ENCODE measurements at regions not wholly inside any gene's neighbourhood (a gene's known extent, or its start where the extent isn't known, plus 50 kb on each side); places are given as distances from the start of the nearest gene placed in this dataset.
"Not testable (repeated sequence)": the region's sequence is repeated elsewhere in the genome, so short reads cannot be mapped to it uniquely, and the experiment has no call there.

DNA sequence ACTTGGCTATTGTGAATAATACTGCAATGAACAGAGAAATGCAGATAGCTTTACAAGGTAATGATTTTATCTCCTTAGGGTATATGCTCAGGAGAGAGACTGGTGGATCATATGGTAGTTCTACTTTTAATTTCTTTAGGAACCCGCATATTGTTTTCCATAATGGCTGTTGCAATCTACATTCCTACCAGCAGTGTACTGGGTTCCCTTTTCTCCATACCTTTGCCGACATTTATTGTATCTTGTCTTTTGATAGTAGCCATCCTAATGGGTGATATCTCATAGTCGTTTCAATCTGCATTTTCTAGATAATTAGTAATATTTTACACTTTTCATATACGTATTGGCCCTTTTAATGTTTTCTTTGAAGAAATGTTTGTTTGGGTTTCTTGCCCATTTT, 702.9 kb upstream of the ACVR2A start:
- Histone ChIP-seq H3K27ac (ENCODE audit: low read length) (no peak overlapping the region), H3K27me3 (ENCODE audit: low read depth, low read length) (no peaks in the 10 kb centered on the region), H3K36me3 (ENCODE audit: control insufficient read depth in 1 of 2, insufficient read depth in 2 of 2, low read length in 2 of 2) (no peaks in the 10 kb centered on the region), H3K4me1 (ENCODE audit: control insufficient read depth in 1 of 2, insufficient read depth in 2 of 2, low read length in 2 of 2) (no peaks in the 10 kb centered on the region), H3K4me3 (ENCODE audit: low read depth in 1 of 2, low read length in 2 of 2) (no peak overlapping the region), H3K9me3 (ENCODE audit: control insufficient read depth in 1 of 2, low read length in 2 of 2) (no peaks in the 10 kb centered on the region)

GRCh38 chr2:147139732-147140131, 705.1 kb upstream of the ACVR2A start:
- H3K9me3 ChIP-seq (ENCODE audit: control insufficient read depth in 1 of 2, low read length in 2 of 2); H3K27ac ChIP-seq (ENCODE audit: low read length); H3K4me1 ChIP-seq (ENCODE audit: control insufficient read depth in 1 of 2, insufficient read depth in 2 of 2, low read length in 2 of 2); H3K36me3 ChIP-seq (ENCODE audit: control insufficient read depth in 1 of 2, insufficient read depth in 2 of 2, low read length in 2 of 2); H3K27me3 ChIP-seq (ENCODE audit: low read depth, low read length); H3K4me3 ChIP-seq (ENCODE audit: low read depth in 1 of 2, low read length in 2 of 2): not testable (repeated sequence)

DNA sequence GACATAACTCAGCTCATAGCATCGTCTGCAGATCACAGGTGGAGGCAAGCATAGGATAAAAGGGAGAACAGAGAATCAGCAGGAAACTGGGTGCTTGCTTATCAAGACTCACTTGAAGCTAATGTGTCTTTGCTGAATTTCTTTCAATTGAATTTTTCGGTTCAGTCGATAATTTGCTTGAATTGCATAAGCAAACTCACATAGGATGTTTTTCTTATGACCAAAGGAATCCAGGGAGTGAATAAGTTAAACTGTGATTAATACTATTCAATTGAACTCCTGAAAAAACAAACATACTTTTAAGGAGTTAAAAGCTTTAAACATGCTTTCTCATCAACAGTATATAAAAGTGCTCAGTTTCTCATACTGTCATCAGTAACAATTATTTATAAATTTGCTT, 707.1 kb upstream of the ACVR2A start:
- Histone ChIP-seq H3K27me3 (ENCODE audit: low read depth, low read length) (no peaks in the 10 kb centered on the region), H3K36me3 (ENCODE audit: control insufficient read depth in 1 of 2, insufficient read depth in 2 of 2, low read length in 2 of 2) (no peaks in the 10 kb centered on the region), H3K4me3 (ENCODE audit: low read depth in 1 of 2, low read length in 2 of 2) (no peak overlapping the region), H3K27ac (ENCODE audit: low read length) (no peak overlapping the region), H3K4me1 (ENCODE audit: control insufficient read depth in 1 of 2, insufficient read depth in 2 of 2, low read length in 2 of 2) (no peaks in the 10 kb centered on the region), H3K9me3 (ENCODE audit: control insufficient read depth in 1 of 2, low read length in 2 of 2) (no peaks in the 10 kb centered on the region)

DNA sequence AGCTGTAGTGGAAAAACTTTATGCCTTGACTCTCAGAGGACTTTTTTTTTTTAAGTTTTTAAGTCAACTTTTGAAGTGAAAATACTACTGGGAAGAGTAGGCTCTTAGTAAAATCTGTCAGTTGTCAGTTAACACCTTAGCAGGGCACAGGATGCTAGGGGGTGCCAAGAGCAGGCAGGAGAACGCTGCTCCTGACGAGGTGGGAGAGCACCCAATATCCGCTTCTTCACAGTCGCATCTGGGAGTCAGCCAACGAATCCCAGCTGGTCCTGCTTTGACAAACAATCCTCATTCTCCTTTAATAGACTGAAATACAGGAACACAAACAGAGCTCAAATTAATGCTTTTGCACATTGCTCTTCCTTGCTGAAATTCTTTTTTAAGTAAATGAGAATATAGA, 709.5 kb upstream of the ACVR2A start:
- H3K9me3 ChIP-seq (ENCODE audit: control insufficient read depth in 1 of 2, low read length in 2 of 2) = no peaks in the 10 kb centered on the region
- H3K27me3 ChIP-seq (ENCODE audit: low read depth, low read length) = no peaks in the 10 kb centered on the region
- no peak overlapping the region for H3K4me3 ChIP-seq (ENCODE audit: low read depth in 1 of 2, low read length in 2 of 2)
- no peak overlapping the region for H3K27ac ChIP-seq (ENCODE audit: low read length)
- no peaks in the 10 kb centered on the region for H3K4me1 ChIP-seq (ENCODE audit: control insufficient read depth in 1 of 2, insufficient read depth in 2 of 2, low read length in 2 of 2)
- H3K36me3 ChIP-seq (ENCODE audit: control insufficient read depth in 1 of 2, insufficient read depth in 2 of 2, low read length in 2 of 2) = no peaks in the 10 kb centered on the region

DNA sequence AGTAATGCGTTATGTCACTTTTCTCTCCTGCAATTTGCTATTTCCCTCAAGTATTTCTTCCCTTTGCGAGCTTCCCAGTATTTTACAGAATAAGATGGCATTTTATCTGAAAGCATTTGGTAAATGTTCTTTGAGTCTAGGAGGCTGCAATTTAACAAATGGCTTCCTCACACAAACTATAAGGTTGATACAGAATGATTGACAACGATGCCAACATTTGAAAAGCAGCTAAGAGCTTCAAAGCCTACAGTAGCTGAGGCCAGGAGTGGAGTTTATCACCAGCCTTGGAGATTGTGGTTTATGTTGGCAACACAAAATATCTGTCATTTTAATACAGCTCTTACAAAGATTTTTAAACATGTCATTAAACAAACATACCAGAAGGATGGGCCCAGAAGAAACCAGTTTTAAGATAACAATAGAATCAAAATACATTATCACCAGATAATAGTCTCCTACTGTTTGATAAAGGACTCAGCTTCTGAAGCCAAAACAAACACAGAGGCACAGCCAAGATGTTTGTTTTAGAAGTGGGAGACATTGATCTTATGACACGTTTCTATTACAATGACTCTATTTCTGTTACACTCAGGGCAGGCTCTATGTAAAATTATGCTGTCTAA, 711.4 kb upstream of the ACVR2A start:
- no peaks in the 10 kb centered on the region for H3K9me3 ChIP-seq (ENCODE audit: control insufficient read depth in 1 of 2, low read length in 2 of 2)
- no peaks in the 10 kb centered on the region for H3K36me3 ChIP-seq (ENCODE audit: control insufficient read depth in 1 of 2, insufficient read depth in 2 of 2, low read length in 2 of 2)
- H3K27ac ChIP-seq (ENCODE audit: low read length) = no peak overlapping the region

GRCh38 chr2:147125145-147125544, 719.7 kb upstream of the ACVR2A start:
- Histone ChIP-seq H3K27me3 (ENCODE audit: low read depth, low read length) (no peaks in the 10 kb centered on the region), H3K36me3 (ENCODE audit: control insufficient read depth in 1 of 2, insufficient read depth in 2 of 2, low read length in 2 of 2) (no peaks in the 10 kb centered on the region), H3K4me3 (ENCODE audit: low read depth in 1 of 2, low read length in 2 of 2) (no peak overlapping the region), H3K9me3 (ENCODE audit: control insufficient read depth in 1 of 2, low read length in 2 of 2) (no peaks in the 10 kb centered on the region), H3K4me1 (ENCODE audit: control insufficient read depth in 1 of 2, insufficient read depth in 2 of 2, low read length in 2 of 2) (no peaks in the 10 kb centered on the region), H3K27ac (ENCODE audit: low read length) (no peak overlapping the region)

More for the DNA sequence above, 711.4 kb upstream of the ACVR2A start:
- H3K4me3 ChIP-seq (ENCODE audit: low read depth in 1 of 2, low read length in 2 of 2) = no peak overlapping the region
- no peaks in the 10 kb centered on the region for H3K27me3 ChIP-seq (ENCODE audit: low read depth, low read length)
- no peaks in the 10 kb centered on the region for H3K4me1 ChIP-seq (ENCODE audit: control insufficient read depth in 1 of 2, insufficient read depth in 2 of 2, low read length in 2 of 2)

GRCh38 chr2:147122944-147123343, 721.9 kb upstream of the ACVR2A start:
- Histone ChIP-seq H3K4me3 (ENCODE audit: low read depth in 1 of 2, low read length in 2 of 2) (no peak overlapping the region), H3K4me1 (ENCODE audit: control insufficient read depth in 1 of 2, insufficient read depth in 2 of 2, low read length in 2 of 2) (no peaks in the 10 kb centered on the region), H3K9me3 (ENCODE audit: control insufficient read depth in 1 of 2, low read length in 2 of 2) (no peaks in the 10 kb centered on the region), H3K27me3 (ENCODE audit: low read depth, low read length) (no peaks in the 10 kb centered on the region), H3K36me3 (ENCODE audit: control insufficient read depth in 1 of 2, insufficient read depth in 2 of 2, low read length in 2 of 2) (no peaks in the 10 kb centered on the region), H3K27ac (ENCODE audit: low read length) (no peak overlapping the region)

DNA sequence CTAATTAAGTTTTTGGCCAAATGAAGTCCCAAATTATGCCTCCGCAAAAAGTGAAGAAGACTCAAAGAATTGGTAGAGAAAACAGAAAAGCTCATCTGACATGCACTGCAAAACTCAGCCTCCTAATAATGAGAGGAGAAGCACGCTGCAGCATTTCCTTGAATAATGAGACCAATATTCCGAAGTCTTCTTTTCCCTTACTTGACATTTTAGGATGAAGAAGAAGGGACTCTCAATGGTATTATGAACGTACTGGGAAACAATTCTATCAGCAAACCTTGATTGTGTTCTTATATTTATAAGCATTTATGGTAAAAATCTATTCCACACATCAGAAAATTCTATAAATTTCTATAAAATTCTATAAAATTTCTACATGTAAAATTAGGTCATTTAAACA, 733.9 kb upstream of the ACVR2A start:
- H3K4me3 ChIP-seq (ENCODE audit: low read depth in 1 of 2, low read length in 2 of 2) = no peak overlapping the region
- H3K27ac ChIP-seq (ENCODE audit: low read length) = no peak overlapping the region
- no peaks in the 10 kb centered on the region for H3K4me1 ChIP-seq (ENCODE audit: control insufficient read depth in 1 of 2, insufficient read depth in 2 of 2, low read length in 2 of 2)
- no peaks in the 10 kb centered on the region for H3K27me3 ChIP-seq (ENCODE audit: low read depth, low read length)
- H3K36me3 ChIP-seq (ENCODE audit: control insufficient read depth in 1 of 2, insufficient read depth in 2 of 2, low read length in 2 of 2) = no peaks in the 10 kb centered on the region
- no peaks in the 10 kb centered on the region for H3K9me3 ChIP-seq (ENCODE audit: control insufficient read depth in 1 of 2, low read length in 2 of 2)

- no peaks in the 10 kb centered on the region for H3K9me3 ChIP-seq (ENCODE audit: control insufficient read depth in 1 of 2, low read length in 2 of 2)
- H3K4me3 ChIP-seq (ENCODE audit: low read depth in 1 of 2, low read length in 2 of 2) = no peak overlapping the region
- no peak overlapping the region for H3K27ac ChIP-seq (ENCODE audit: low read length)
- no peaks in the 10 kb centered on the region for H3K36me3 ChIP-seq (ENCODE audit: control insufficient read depth in 1 of 2, insufficient read depth in 2 of 2, low read length in 2 of 2)
- H3K27me3 ChIP-seq (ENCODE audit: low read depth, low read length) = no peaks in the 10 kb centered on the region
- H3K4me1 ChIP-seq (ENCODE audit: control insufficient read depth in 1 of 2, insufficient read depth in 2 of 2, low read length in 2 of 2) = no peaks in the 10 kb centered on the region
Measured at GRCh38 chr2:147110317-147110716, 734.5 kb upstream of the ACVR2A start.

DNA sequence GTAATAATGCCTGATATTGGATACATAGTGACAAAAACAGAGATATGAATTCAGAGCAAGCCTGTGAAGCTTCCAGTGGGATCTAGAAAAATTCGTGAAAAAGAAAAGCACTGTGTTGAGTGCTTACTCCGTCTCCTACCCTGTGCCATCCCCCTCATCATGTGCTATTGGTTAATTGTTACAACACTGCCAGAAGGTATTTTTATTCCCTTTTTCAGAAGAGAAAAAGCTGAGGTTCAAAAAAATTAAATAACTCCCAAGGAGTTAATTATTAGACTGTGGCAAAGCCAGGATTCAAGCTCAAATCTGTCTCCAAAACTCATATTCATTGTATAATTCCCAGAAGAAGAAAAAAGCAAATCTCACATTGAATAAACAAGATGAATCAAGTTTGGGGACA, 735.5 kb upstream of the ACVR2A start:
- H3K36me3 ChIP-seq (ENCODE audit: control insufficient read depth in 1 of 2, insufficient read depth in 2 of 2, low read length in 2 of 2) = no peaks in the 10 kb centered on the region
- no peak overlapping the region for H3K27ac ChIP-seq (ENCODE audit: low read length)
- H3K27me3 ChIP-seq (ENCODE audit: low read depth, low read length) = no peaks in the 10 kb centered on the region
- H3K4me1 ChIP-seq (ENCODE audit: control insufficient read depth in 1 of 2, insufficient read depth in 2 of 2, low read length in 2 of 2) = no peaks in the 10 kb centered on the region
- no peaks in the 10 kb centered on the region for H3K9me3 ChIP-seq (ENCODE audit: control insufficient read depth in 1 of 2, low read length in 2 of 2)
- no peak overlapping the region for H3K4me3 ChIP-seq (ENCODE audit: low read depth in 1 of 2, low read length in 2 of 2)

GRCh38 chr2:147108548-147108947, 736.3 kb upstream of the ACVR2A start:
- H3K36me3 ChIP-seq (ENCODE audit: control insufficient read depth in 1 of 2, insufficient read depth in 2 of 2, low read length in 2 of 2) = no peaks in the 10 kb centered on the region
- no peak overlapping the region for H3K4me3 ChIP-seq (ENCODE audit: low read depth in 1 of 2, low read length in 2 of 2)
- no peaks in the 10 kb centered on the region for H3K9me3 ChIP-seq (ENCODE audit: control insufficient read depth in 1 of 2, low read length in 2 of 2)
- no peak overlapping the region for H3K27ac ChIP-seq (ENCODE audit: low read length)
- H3K27me3 ChIP-seq (ENCODE audit: low read depth, low read length) = no peaks in the 10 kb centered on the region
- H3K4me1 ChIP-seq (ENCODE audit: control insufficient read depth in 1 of 2, insufficient read depth in 2 of 2, low read length in 2 of 2) = no peaks in the 10 kb centered on the region

Data from muscle layer of duodenum (tissue), 2 donors.